GM19397 (cell line): ENCODE measurements at regions not wholly inside any gene's neighbourhood (a gene's known extent, or its start where the extent isn't known, plus 50 kb on each side); places are given as distances from the start of the nearest gene placed in this dataset.
"Not testable (repeated sequence)": the region's sequence is repeated elsewhere in the genome, so short reads cannot be mapped to it uniquely, and the experiment has no call there.

Source experiments
- ATAC-seq: cut with Tn5 transposase; IDR thresholded peaks from one replicate; pipeline ENCODE4 v1.9.1; 2021; ENCODE audit warnings: mild to moderate bottlenecking, moderate library complexity; ENCODE audit not compliant: unreplicated experiment

DNA sequence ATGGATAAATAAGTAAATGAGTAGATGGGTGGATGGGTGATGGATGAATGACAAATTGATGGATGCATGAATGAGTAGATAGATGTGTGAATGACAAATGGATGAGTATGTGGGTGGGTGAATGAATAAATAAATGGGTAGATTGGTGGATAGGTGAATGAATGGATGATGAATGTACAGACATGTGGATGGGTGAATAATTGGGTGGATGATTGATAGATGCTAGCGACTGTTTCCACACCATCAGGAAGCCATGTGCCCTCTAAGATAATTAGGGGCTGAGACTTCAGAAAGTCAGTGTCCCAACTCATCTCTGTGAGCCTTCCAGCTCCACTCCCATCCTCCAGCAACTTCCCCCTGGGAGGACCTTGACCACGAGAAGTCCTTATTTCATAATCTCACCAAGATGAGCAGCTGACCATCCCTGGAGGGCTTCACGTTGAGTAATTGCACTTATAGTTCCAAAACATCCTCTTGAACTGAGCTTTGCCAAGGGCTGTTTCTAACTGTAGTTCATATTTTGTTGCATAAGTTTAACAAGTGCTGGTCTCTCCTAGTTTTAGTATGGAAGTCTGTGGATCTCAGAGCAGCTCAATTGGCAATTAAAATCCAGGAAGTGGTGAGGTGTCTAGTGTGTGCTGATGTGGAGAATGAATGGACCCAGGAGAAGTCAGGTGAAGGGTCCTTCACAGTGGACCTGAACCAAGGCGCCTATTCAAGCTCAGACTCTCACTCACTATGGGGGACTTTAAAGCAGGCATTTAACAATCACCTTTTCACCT, 295.7 kb downstream of the ADGRD1 start:
- no peak for ATAC-seq

DNA sequence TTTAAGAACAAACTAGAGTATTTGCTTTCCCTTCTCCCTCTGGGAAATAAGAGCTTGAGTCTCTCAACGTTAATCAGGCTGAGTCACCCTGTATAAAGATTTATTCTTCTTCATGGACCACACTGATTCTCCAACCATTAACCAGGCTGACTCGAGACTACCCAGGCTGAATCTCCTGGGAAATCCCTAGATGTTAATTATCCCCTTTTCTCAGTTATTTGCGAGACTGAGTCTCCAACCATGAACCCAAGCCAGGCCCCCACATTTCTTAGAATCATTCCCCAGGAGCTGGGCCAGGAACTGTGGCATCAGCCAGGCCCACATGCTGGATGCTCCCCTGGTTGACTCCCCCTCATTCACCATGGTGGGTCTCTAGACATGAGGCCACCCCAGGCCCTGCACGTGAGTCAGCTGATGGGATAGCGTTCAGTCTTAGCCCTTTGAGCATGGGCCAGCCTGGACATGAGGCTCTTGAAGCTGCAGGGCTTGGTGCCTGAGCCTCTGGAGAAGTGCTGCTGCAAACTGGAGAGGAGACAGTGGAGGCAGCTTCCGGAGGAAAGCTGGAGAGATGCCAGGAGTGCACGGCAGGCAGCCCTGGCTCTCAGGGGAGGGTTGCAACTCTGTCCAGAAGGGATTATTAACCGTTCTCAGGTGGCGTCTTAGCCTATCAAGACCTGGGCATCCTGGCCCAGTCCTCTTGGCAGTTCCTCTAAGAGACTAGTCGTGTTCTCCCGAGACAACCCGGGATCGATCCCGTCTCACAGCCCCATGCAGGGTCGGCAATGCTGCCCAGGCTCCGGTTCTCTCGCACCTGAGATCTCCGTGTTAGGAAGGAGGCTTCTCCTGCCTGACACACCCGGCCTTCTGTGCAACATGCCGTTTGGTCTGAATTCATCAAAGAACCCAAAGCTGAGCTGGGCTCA, 296.6 kb downstream of the ADGRD1 start:
- no peak for ATAC-seq

DNA sequence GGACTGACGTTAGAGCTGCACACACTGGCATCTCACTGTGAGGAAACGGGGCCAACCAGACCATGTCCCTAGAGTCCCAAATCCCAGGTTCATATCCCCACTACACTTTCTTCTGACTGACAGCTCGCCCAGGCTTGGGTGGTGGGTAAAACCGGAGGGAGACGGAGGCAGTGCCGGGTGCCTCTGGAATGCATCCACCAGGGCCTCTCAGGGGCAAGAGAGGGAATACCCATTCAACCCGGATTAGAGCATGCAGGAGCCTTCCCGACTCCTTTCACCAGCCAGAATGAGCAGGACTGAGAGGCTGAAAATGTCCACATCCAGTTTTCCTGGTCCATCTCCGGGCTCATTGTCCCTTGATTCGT, 297.2 kb downstream of the ADGRD1 start:
- ATAC-seq: no peak

DNA sequence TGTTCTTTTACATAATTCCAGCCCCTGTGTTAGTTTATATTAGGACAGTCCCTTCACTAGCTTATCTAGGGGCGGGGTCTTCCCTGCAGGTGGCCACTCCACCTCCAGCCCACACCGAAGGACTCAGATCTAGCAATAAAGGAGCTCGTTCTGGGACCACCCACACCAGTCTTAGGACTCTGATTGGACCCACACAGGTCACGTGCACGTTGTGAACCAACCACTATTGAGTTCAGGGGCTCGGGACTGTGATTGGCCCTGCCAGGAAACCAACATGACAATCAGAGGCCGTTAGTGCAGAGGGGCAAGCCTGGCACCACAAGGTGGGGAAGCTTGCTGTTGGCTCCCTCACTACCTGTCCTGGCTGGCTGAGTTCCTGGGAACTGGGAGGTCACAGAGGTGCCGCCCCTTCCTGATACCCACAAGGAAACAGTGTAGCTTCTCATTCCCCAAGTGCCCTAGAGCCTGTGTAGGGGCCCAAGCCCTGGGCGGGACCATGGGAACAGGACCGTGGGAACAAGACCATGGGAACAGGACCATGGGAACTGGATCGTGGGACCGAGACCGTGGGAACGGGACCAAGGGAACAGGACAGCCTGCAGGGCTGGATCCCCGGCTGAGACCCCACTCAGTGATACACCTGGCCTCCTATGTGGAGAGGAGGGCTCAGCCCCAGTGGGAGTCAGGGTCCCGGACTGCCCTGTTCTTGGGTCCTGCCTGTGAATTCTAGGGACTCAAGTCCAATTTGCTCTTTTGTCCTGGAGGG, 297.8 kb downstream of the ADGRD1 start:
- no peak for ATAC-seq

DNA sequence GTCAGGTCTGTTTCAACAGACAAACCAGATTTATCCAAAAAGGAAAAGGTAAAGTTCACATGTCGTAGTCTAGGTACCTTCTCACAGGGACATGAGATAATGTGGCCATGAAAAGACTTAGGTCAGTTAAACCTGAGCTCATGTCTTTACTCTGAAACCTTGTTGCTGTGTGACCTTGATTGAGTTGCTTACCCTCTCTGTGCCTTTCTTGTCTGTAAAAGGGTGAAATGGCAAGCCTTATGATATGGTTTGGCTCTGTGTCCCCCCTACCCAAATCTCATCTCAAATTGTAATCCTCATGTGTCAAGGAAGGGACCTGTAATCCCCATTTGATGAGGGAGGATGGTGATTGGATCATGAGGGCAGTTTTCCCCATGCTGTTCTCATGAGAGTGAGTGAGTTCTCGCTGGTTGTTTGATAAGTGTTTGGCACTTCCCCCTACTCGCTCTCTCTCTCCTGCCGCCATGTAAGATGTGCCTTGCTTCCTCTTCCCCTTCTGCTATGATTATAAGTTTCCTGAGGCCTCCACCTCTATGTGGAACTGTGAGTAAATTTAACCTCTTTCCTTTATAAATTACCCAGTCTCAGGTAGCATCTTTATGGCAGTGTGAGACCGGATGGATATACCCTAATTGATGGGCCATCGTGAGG, 299.8 kb downstream of the ADGRD1 start:
- ATAC-seq: no peak

DNA sequence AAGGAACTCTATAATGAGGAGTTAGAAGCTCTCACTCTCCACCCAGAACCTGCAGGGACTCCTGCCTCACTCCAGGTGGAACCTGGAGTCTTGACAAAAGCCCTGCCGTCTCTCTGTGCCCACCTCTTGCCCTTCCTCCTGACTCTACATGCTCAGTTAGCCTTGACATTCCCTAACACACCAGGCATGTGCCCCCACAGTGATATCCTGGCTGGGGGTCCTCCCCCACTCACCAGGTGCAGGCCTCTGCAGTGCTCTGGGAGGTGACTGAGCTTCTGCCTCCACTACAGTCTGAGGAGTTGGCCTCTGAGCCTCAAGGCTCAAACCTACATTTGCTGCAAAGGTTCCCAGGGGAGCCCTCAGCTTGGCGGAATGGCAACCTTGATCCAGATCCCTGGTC, 300.7 kb downstream of the ADGRD1 start:
- no peak for ATAC-seq

DNA sequence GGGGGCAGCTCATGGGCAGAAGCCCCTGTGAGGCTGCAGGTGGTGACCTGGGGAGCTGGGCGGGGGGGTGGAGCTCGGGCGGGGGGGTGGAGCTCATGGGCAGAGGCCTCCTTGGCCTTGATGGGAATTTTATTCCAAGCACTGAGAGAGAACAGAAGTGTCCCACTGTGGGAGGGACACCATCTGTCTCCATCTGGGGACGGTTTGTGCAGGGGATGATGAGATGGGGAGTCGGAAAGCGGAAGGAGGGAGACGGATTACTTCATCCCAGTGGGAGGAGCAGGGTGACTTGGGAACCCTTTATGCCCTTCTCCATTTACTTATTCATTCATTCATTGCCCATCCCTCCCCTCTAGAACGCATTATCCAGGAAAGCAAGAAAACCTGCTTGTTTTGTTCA, 304.7 kb downstream of the ADGRD1 start:
- ATAC-seq: no peak

DNA sequence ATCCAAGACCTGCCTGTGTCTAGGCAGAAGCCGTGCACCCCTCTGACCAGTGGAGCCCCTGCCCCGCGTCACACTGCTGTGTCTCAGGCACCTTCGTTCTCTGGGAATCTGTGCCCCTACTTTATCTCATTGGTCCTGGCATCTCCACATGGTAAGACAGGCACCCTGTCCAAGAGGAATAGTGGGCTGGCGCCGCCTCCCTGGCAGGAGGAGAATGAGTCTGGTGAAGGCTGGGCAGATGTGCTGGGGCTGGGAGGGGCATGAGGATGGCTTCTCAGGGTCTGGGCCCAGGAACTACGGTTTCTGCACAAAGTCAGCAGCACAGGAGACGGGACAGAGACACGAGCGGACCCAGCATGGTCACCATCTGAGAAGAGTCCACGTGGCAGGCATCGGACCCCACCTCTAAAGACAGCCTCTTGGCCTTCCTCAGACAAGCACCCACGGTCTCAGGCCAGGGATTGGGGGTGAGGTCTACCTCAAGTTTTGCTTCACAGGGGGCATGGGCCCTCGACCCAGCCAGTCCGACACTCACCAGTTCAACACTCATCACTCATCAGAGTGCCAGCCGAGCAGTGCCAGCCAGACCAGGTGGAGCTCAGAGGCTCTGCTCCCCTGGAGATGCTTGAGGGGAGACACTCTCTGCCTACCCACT, 306.7 kb downstream of the ADGRD1 start:
- no peak for ATAC-seq

DNA sequence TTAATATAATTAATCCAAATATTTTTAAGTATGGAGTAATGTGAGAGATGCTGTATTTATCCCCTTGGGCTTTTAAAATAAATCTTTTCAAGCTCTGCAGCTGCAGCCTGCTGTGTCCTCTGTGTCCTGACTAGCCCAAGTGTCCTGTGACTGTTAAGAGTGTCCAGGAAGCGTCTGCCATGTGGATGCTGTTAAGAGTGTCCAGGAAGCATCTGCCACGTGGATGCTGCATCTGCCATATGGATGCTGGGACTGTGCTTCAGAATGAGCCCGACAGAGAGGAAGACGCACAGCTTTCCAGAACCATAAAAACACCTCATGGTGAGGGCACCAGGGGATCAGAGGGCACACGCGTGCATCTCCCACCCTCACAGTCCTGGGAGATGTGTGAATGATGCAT, 307.2 kb downstream of the ADGRD1 start:
- no peak for ATAC-seq

DNA sequence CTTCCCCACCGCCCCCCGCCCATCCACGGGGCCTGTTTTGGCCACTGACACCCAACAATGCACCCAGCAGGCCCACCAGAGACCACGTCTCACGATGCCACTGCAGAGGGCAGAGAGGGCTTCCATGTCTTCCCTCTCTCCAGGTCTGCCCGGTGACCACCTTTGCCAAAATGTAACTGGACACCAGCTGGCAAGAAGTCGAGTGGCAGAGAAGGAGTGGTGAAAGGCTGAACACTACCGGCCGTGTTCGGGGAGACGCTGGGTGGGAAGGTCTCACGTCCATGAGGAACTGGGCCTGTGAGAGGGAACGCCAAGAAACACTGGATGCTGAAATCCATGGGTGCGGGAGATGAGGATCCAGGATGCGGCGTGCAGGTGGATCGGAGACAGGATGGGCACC, 308.2 kb downstream of the ADGRD1 start:
- no peak for ATAC-seq

DNA sequence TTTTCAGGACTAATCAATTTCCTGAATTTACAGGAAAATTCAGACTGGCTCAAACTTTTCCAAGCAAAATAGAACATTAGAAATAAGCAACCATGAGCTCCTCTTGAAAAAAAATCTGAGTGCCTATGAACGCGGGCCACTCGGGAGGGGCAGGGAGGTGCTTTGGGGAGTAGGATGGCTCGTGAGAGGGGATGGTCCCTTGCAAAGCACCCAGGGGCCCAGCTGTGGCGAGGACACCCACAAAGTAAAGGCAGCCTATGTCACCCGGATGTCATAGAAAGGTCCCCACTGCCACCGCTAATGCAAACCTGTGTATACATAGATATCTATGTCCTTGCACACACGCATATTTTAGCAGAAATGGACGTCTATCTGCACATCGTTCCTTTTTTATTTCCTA, 309.9 kb downstream of the ADGRD1 start:
- no peak for ATAC-seq

DNA sequence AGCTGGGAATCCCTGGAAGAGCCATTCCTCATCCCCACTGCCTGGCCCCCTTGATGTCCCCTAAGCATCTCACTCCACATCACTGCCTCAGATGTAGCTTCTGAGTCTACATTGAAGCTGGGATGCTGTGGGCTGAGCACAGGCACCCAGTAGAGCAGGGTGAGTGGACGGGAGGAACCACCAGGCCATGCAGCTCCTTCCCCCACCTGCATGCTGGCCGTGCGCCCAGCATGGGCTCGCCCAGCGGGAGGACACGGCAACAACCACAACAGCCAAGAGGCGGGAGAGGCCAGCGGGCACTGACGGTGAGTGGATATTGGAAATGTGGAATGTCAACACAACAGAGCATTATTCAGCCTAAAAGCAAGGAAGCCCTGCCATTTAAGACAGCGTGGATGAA, 310.9 kb downstream of the ADGRD1 start:
- ATAC-seq: no peak

DNA sequence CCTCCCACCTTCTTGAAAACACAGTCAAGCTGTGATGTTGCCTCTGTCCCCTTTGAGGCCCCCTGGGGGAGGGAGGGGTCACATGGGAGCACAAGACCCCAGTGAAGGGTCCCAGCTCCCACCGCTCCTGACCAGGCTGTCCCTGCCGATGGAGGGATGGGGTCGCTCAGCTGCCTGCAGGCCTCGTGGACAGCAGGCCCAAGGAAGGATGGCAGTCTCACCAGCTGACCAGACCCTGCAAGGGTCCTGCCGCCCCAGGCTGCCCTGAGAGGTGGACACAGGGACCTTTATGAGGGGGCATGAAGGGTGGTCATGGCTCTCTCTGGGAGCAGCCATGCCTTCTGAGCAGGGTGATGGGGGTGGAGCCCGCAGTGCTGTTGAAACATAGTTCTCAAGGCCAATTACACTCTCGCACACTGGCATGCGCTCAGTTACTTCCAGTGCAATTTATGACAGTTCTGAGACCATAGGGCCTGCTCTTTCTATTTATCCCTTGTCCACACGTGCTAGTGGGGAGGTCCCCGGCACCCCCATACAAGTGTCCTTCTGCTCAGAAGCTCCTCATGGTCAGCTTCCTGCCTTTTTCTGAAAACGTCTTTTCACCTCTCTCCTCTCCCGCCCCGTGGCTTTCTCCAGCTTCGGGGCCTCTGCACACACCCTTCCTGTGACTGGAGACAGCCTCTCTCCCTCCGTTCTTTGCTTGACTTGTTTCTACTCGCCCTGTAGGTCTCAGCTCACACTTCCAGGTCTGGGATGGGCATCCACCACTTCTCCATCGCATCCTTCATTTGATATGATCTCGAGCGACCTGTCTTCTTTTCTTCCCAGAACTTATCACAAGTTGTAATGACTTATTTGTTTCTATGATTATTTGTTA, 313.1 kb downstream of the ADGRD1 start:
- no peak for ATAC-seq

DNA sequence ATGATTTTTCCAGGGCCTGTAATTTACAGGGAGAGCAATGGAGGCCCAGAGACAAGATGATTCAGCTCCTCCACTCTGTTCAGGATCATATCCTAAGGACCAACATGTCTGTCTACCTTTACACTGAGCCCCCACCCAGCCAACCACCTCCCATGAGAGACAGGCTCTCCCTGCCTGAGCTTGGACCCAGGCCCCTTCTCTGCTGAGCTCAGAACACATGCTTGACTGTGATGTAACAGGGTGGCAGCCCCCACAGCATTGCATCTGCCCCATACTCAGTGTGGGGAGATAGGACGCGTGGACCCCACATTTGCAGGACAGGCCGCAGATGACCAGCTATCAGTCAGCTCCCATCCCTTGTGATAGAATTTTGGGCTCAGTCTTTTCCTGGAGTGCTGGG, 313.9 kb downstream of the ADGRD1 start:
- no peak for ATAC-seq

DNA sequence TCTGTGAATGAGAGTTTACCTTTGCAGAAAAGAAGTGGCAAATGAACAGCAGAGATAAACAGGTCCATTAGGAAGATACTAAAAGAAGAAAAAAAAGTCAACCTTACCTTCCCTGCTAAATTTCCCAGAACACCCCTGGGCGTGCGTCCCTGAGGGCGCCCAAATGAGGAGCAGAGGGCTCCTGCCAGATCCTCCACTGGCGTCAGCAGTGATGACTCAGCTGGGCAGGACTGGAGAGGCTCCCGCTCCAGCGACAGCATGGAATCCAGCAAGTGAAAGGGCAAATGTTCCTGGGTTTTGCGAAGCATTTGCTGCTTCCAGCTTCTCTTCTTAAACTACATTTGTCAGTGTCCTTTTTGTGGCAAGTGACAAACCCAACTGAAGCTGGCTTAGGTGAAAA, 314.4 kb downstream of the ADGRD1 start:
- ATAC-seq: not testable (repeated sequence)

DNA sequence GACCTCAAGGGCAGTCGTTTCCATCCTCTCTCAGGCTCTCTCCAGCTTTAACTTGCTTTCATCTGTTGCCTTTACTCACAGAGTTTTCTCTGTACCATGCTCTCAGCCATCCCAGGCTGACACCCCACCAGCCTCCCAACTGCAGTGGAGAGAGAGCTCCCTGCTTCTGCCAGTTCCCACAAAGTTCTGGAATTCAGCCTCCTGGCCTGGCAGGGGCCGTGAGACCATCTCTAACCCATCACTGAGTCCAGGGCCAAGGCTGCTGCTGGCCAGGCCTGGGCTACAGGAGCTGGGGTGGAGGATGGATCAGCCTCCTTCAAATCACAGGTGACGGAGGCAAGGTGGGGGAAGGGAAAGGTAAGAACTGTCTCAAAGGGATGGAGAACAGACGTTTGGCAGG, 314.9 kb downstream of the ADGRD1 start:
- ATAC-seq: not testable (repeated sequence)

DNA sequence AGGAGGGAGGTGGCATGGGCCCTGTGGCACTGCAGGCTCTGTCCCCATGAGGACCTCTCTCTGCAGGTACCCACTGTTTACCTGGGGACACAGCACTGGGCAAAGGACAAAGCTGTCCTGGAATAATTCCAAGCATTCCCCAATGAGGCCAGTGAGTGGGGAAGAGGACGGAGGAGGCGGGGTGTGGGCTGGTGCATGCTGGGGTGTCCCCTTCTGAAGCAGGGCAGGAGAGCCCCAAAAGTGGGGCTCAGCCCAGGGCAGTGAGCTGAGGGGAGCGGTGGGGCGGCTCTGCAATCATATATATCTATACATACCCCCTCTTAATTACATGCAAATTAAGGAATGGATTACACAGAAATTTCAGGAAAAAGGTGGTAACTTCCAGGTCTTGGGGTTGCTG, 315.8 kb downstream of the ADGRD1 start:
- ATAC-seq: no peak

DNA sequence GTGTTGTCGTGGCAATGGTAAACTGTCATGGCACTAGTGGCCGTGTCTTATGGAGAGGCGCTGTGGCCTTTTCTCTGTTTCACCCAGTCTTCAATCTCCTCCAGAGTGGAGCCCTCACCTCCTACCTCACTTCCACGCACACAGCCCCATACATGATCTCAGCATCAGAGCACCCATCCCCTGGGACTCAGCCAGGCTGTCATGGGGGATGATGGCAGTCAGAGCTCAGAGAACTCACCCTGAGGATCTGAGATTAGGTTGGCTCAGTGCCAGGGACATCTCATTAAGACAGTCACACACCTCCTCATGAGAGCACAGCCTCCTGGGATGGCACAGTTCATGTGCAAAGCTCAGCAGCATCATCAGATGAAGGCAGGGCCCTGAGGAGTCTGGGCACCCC, 316.3 kb downstream of the ADGRD1 start:
- ATAC-seq: not testable (repeated sequence)

DNA sequence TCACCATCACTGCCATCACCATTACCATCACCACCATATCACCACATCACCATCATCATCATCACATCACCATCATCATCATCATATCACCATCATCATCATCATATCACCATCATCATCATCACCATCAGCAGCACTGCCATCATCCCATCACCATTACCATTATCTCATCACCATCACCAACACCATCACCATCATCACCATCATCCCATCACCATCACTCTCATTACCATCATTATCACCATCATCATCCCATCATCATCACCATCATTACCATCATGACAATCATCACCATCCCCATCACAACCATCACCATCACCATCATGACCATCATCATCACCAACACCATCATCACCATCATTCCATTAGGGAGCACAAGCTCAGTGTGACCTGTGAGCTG, 318.0 kb downstream of the ADGRD1 start:
- no peak for ATAC-seq
